ENCODE measurements at regions not wholly inside any gene's neighbourhood (a gene's known extent, or its start where the extent isn't known, plus 50 kb on each side); places are given as distances from the start of the nearest gene placed in this dataset.

DNA sequence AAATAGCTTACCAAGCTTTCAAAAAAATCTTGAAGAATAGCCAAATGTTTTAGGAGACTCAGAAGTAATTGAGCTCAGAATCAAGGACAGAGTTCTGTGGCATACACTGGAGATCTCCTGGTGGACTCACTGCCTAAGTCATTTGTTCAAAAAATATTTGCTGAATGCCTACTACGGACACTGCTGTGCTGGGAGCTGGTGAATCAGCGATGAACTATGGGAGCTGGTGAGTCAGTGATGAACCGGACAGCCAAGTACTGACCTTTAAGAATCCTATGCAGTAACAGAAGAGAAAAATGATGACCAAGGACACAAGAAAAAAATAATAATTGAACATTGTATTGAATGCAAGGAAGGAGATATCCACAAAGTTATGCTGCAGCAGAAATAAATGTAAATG is 717.9 kb upstream of the CXADR start:
- no peak for FAIRE-seq

GRCh38 chr21:16796776-16797175 is 716.1 kb upstream of the CXADR start:
- FAIRE-seq, result no peak

DNA sequence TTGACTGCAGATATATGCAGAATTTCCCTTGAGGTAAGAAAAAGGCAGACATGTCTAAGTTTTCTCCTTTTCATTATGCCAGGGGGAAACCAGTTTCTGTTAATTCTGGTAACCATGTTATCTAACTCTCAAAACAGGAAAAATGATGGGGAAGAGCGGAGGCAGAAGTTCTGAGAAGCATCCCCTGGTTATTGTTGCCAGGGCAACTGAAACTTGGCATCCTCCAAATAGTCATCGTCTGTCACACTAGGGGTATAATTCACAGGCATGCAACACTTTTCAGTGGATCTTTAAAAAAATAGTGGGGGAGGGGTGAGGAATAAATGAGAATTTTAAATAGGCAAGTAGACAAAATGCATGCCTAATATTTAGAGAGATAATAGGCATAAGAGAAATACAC is 715.3 kb upstream of the CXADR start:
- FAIRE-seq, result no peak

DNA sequence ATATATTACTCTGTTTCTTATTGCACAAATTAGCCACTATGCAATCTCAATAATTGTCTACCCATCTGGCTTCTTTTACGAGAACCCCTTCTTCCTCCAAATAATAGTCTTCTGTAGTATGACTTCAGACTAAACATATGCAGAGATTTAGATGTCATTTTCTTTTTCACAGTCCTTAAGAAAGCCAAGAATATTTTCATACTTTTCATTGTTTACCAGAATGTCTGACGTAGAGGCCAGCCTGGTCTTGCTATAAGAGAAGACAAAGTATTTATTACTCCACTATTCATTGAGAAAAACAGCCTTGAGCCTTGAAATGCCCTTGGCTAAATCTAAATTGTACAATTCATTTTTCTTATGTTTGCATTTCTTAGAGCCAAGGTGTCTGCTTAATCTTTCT is 714.9 kb upstream of the CXADR start:
- FAIRE-seq, result no peak

- FAIRE-seq, result no peak
These were observed 712.1 kb upstream of the CXADR start for GRCh38 chr21:16800536-16801275.

- no peak for FAIRE-seq
These were observed 701.8 kb upstream of the CXADR start for GRCh38 chr21:16811011-16811410.

GRCh38 chr21:16811970-16812369 is 700.9 kb upstream of the CXADR start:
- no peak for FAIRE-seq

DNA sequence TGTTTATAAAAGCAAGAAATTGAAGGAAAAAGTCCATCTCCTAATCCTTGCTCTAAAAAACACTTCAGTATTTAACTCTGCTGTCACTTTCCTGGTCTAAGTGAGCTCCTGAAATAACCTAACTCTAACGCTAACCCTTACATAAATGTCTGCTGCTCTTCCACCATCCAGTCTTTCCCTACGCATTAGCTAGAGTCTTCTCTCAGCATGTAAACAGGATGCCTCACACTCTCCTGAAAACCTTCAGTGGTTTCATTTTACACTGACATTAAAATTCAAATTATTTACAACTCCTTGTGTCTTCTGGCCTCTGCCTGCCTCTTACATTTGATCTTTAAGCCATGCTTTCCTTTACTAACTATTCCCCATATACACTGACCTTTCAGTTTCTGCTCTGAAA is 697.6 kb upstream of the CXADR start:
- FAIRE-seq, result no peak

DNA sequence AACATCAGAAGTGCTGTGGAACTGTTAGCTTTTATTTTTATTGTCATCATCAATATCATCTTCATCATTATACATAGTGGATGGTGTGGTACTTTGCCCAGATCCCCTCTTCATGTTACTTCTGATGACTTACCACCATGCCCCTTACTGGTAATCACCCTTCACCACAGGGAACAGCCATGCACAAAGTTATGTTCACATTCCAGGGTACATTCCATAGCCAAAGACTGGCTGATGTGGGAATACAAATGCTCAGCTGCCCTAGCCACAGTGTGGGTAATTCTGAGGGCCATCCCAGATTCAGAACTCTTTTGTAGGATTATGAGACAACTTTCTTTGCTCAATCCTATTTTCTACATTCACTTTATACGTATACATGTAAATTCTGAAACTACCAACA is 691.3 kb upstream of the CXADR start:
- FAIRE-seq, result no peak

- FAIRE-seq, result no peak
These were observed 683.3 kb upstream of the CXADR start for GRCh38 chr21:16829532-16829931.

- FAIRE-seq, result no peak
These were observed 680.1 kb upstream of the CXADR start for GRCh38 chr21:16832791-16833190.

GRCh38 chr21:16834791-16835190 is 678.1 kb upstream of the CXADR start:
- no peak for FAIRE-seq

DNA sequence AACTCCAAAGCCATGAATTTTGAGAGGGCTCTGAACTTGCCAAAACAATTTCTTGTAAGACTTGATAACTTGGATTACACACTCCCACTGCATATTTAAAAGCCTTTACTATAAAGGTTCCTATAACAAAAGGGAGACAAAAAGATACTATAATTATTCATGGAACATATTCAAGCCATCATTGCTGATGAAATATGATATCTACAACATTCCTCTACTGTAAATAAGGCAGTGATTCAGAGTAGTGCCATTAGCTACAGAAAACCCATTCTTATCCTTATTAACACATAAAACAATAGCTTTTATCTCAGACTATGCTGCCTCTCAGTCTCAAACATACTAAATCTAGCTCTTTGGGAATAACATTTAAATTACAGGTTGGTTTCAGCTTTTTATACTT is 675.5 kb upstream of the CXADR start:
- FAIRE-seq, result no peak

GRCh38 chr21:16837721-16838120 is 675.1 kb upstream of the CXADR start:
- no peak for FAIRE-seq

- FAIRE-seq, result no peak
These were observed 674.5 kb upstream of the CXADR start for GRCh38 chr21:16838331-16838730.

DNA sequence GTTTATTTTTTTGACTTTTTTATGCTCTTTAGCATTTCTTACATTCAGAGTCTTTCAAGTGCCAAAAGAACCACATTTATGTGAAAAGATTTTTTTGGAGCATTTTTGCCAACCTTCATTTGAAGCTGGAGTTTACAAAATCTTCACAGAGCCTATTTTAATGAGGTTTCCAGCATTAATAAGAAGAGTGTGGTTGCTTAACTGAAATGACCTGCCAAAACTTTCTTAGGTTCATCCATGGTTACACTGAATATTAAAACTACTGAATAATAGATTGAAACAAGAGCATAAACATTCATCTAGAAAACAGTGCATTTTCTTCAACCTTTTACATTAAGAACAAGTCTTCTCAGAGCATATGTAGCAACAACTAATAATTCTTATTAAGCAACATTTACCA is 672.3 kb upstream of the CXADR start:
- no peak for FAIRE-seq

DNA sequence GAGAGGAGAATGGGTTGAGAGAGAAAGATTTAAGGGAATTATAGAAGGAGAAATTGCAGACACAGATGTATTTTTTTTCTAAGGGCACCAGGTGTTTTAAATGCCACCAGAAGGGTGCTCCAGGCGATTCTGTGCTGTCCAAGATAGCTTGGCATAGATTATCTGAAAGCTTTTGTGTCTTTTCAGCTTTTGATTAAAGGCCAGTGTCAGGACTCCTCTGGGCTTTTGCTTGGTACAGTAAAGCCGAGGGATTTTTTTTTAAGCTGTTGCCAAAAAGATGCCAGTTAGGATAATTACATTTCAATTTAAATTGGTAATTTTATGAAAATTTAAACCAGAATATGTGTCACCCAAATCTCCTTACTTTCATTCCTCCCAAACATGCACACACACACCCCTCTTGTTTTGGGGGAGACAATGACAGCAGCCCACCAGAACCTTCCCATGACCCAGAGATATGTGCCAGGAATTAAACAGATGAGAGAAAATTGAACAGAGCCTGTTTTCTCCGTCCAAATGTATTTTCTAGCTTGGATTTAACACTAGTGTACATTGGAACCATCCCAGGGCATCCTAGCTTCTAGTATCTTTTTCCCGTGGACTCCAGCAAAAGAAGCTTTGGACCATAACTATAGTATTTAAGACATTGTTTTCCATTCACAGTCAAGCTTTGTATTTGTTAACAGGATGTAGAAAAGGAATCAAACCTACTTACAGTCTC is 670.7 kb upstream of the CXADR start:
- FAIRE-seq, result no peak

- FAIRE-seq, result no peak
These were observed 670.2 kb upstream of the CXADR start for GRCh38 chr21:16842696-16843035.

GRCh38 chr21:16847211-16847610 is 665.6 kb upstream of the CXADR start:
- no peak for FAIRE-seq

- FAIRE-seq, result no peak
These were observed 661.8 kb upstream of the CXADR start for GRCh38 chr21:16851054-16851453.

GRCh38 chr21:16855164-16855667 is 657.6 kb upstream of the CXADR start:
- no peak for FAIRE-seq

DNA sequence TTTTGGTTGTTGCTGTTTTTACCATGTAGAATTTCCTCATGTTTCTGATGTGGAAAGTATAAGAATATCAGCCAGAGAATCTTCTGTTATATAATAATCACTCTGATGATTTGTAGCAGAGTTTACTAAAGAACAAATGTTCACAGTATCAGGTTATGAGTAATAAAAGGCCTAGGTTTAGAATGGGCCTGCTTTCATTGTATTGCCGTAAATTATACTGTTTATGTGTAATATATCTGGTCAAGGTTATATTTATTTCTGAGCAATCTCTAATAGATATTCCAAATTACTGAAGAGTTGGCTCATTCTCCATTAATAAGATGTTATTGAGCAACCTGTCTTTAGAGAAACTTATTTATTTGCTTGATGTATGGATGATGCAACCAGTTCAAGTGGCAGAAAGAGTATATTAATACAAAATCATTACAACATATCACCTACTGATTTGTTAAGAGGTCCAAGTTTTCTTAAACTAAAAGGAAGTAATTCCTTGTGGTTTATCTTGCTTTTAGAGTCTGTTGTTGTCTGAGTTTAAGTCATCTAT is 649.4 kb upstream of the CXADR start:
- no peak for FAIRE-seq

- FAIRE-seq, result no peak
These were observed 648.9 kb upstream of the CXADR start for GRCh38 chr21:16863908-16864307.

- no peak for FAIRE-seq
These were observed 647.2 kb upstream of the CXADR start for GRCh38 chr21:16865632-16866031.
